Breast epithelium (tissue), 4 donors: ENCODE measurements at regions not wholly inside any gene's neighbourhood (a gene's known extent, or its start where the extent isn't known, plus 50 kb on each side); places are given as distances from the start of the nearest gene placed in this dataset.

Experiments used
- DNase-seq, 2 donors: peaks; one replicate each; pipeline ENCODE4 v3.0.0-alpha.2; 2019; ENCODE audit warnings: low spot score in 2 of 2
- H3K27ac ChIP-seq, 2 donors: fragments of 200-600 bp; sonication (generic) in 1 of 2; one replicate each; pipeline ENCODE4 v1.5.1; 2016 to 2019; ENCODE audit warnings: mild to moderate bottlenecking in 1 of 2
- H3K27me3 ChIP-seq, 2 donors: fragments of 200-600 bp; sonication (generic) in 1 of 2; one replicate each; pipeline versions ENCODE4 v1.5.1 to v1.6.0; 2017 to 2019; ENCODE audit warnings: control low read depth in 1 of 2, mild to moderate bottlenecking in 1 of 2
- H3K36me3 ChIP-seq: fragments of 200-600 bp; one replicate; pipeline ENCODE4 v1.5.1; 2019
- H3K4me1 ChIP-seq, 2 donors: fragments of 200-600 bp; sonication (generic); one replicate each; pipeline ENCODE4 v1.5.1; 2016 to 2019; ENCODE audit warnings: control low read depth in 1 of 2
- H3K4me3 ChIP-seq, 3 donors: fragments of 200-600 bp; sonication (generic); 1 replicate in 2 of 3; 2 replicates in 1 of 3; pipeline ENCODE4 v1.5.1; 2016 to 2019; ENCODE audit warnings: mild to moderate bottlenecking in 3 of 3, moderate library complexity in 2 of 3
- H3K9me3 ChIP-seq, 2 donors: fragments of 200-600 bp; sonication (generic) in 1 of 2; one replicate each; pipeline ENCODE4 v1.5.1; 2016 to 2019; ENCODE audit warnings: control low read depth in 1 of 2
- CTCF ChIP-seq, 3 donors: fragments of 450-650 bp; IDR thresholded peaks; one replicate each; pipeline ENCODE4 v1.5.1; 2016 to 2017; ENCODE audit warnings: antibody characterized with exemption in 3 of 3, mild to moderate bottlenecking in 3 of 3, moderate library complexity in 3 of 3
- POLR2A ChIP-seq: fragments of 450-650 bp; IDR thresholded peaks from one replicate; pipeline ENCODE4 v1.6.1; 2016; ENCODE audit warnings: antibody characterized with exemption, mild to moderate bottlenecking, moderate library complexity
- POLR2AphosphoS5 ChIP-seq, 3 donors: sonication (generic); formaldehyde crosslinking; IDR thresholded peaks; one replicate each; pipeline ENCODE4 v1.6.1; 2017; ENCODE audit warnings: antibody characterized with exemption in 3 of 3
- intact Hi-C: fragments of 100-400 bp; cut with DNase I; formaldehyde crosslinking; loops from one replicate; pipeline ENCODE4 v1.15.1; 2023; ENCODE audit warnings: low total_unique reads

- intact Hi-C loops = no loop called here
- DNase-seq = no peak
These were observed 346.9 kb downstream of the DYSF start for GRCh38 chr2:71800106-71800809.

GRCh38 chr2:71799013-71799575 is 345.7 kb downstream of the DYSF start:
- no peak for DNase-seq
- H3K27ac ChIP-seq = no peak overlapping the region
- intact Hi-C loops = no loop called here
- H3K4me1 ChIP-seq = no peaks in the 10 kb centered on the region
- no peak overlapping the region for H3K4me3 ChIP-seq
- no peak for TF ChIP-seq CTCF (IDR thresholded peaks at IDR 0.05)
- no peak for TF ChIP-seq POLR2A
- no peak for TF ChIP-seq POLR2AphosphoS5 (IDR thresholded peaks at IDR 0.05)
- no peaks in the 10 kb centered on the region for H3K9me3 ChIP-seq
- no peaks in the 10 kb centered on the region for H3K36me3 ChIP-seq
- no peaks in the 10 kb centered on the region for H3K27me3 ChIP-seq

More at GRCh38 chr2:71800106-71800809, 346.9 kb downstream of the DYSF start:
- Histone ChIP-seq H3K4me1 (no peaks in the 10 kb centered on the region), H3K4me3 (no peak overlapping the region), H3K27ac (no peak overlapping the region), H3K36me3 (no peaks in the 10 kb centered on the region), H3K9me3 (no peaks in the 10 kb centered on the region), H3K27me3 (no peaks in the 10 kb centered on the region)
- TF ChIP-seq CTCF (IDR thresholded peaks at IDR 0.05) (no peak), POLR2A (no peak), POLR2AphosphoS5 (IDR thresholded peaks at IDR 0.05) (no peak)

GRCh38 chr2:71798266-71799012 is 345.1 kb downstream of the DYSF start:
- intact Hi-C loops = no loop called here

GRCh38 chr2:71797035-71797810 is 343.9 kb downstream of the DYSF start:
- Histone ChIP-seq H3K4me1 (no peaks in the 10 kb centered on the region), H3K4me3 (no peak overlapping the region), H3K27ac (no peak overlapping the region), H3K27me3 (no peaks in the 10 kb centered on the region), H3K36me3 (no peaks in the 10 kb centered on the region), H3K9me3 (no peaks in the 10 kb centered on the region)
- intact Hi-C loops = no loop called here
- DNase-seq = no peak
- TF ChIP-seq CTCF (IDR thresholded peaks at IDR 0.05) (no peak), POLR2AphosphoS5 (IDR thresholded peaks at IDR 0.05) (no peak), POLR2A (no peak)

More at GRCh38 chr2:71798266-71799012, 345.1 kb downstream of the DYSF start:
- Histone ChIP-seq H3K36me3 (no peaks in the 10 kb centered on the region), H3K27ac (no peak overlapping the region), H3K4me3 (no peak overlapping the region), H3K9me3 (no peaks in the 10 kb centered on the region), H3K4me1 (no peaks in the 10 kb centered on the region), H3K27me3 (no peaks in the 10 kb centered on the region)
- TF ChIP-seq POLR2AphosphoS5 (IDR thresholded peaks at IDR 0.05) (no peak), CTCF (IDR thresholded peaks at IDR 0.05) (peak; percentile 48 to 53 (median 53)), POLR2A (no peak)
- DNase-seq = no peak
